IMR-90 (cell line): ENCODE measurements at regions not wholly inside any gene's neighbourhood (a gene's known extent, or its start where the extent isn't known, plus 50 kb on each side); places are given as distances from the start of the nearest gene placed in this dataset.

ENCODE experiments used
- ATAC-seq: fragments of 200-7000 bp; cut with Tn5 transposase; 2 replicates; pipeline ENCODE4 v1.9.1; 2020; ENCODE audit warnings: low read depth, mild to moderate bottlenecking, moderate library complexity
- BruUV-seq: library from RNA; stranded (reverse); fragments of 400-500 nt; replicated peaks from 2 replicates; lab custom pipeline; 2021; lab: Mats Ljungman, UMichigan
- CTCF ChIA-PET: fragments of 300-600 bp; formaldehyde crosslinking; extraction: SDS; loops from one replicate; lab custom pipeline; 2021; ENCODE audit warnings: antibody characterized with exemption; lab: Yijun Ruan, JAX
- POLR2A ChIA-PET: fragments of 300-600 bp; sonication (Branson Sonifier 250); formaldehyde crosslinking; loops from one replicate; lab custom pipeline; 2022; ENCODE audit warnings: antibody characterized with exemption; ENCODE audit not compliant: unreplicated experiment; lab: Charles Lee
- DNase-seq: peaks from one replicate; pipeline ENCODE4 v3.0.0; 2013
- H2AFZ ChIP-seq: replicated peaks from 2 replicates; pipeline ENCODE3; 2013; ENCODE audit warnings: low read length, mild to moderate bottlenecking; ENCODE audit not compliant: poor library complexity
- H2AK5ac ChIP-seq: 2 replicates; pipeline ENCODE4 v1.6.1; 2013; ENCODE audit warnings: low read depth, low read length, inconsistent platforms
- H2AK9ac ChIP-seq: replicated peaks from 2 replicates; pipeline ENCODE3; 2013; ENCODE audit warnings: mild to moderate bottlenecking, low read depth, low read length, moderate library complexity; ENCODE audit not compliant: poor library complexity
- H2BK120ac ChIP-seq: 2 replicates; pipeline ENCODE4 v1.6.1; 2013; ENCODE audit warnings: low read depth, low read length, inconsistent platforms
- H2BK15ac ChIP-seq: 3 replicates; pipeline ENCODE4 v1.6.1; 2013; ENCODE audit warnings: low read depth, low read length, inconsistent platforms
- H2BK20ac ChIP-seq: 2 replicates; pipeline ENCODE4 v1.6.1; 2013; ENCODE audit warnings: low read depth, mild to moderate bottlenecking, inconsistent platforms, low read length, moderate library complexity
- H2BK5ac ChIP-seq: 2 replicates; pipeline ENCODE4 v1.6.1; 2013; ENCODE audit warnings: mild to moderate bottlenecking, low read depth, low read length, inconsistent platforms; ENCODE audit not compliant: poor library complexity, severe bottlenecking
- H3K14ac ChIP-seq: replicated peaks from 2 replicates; pipeline ENCODE4 v1.6.1; 2013; ENCODE audit warnings: low read depth, low read length, inconsistent platforms
- H3K18ac ChIP-seq: 2 replicates; pipeline ENCODE4 v1.6.1; 2013; ENCODE audit warnings: low read depth, low read length, control low read depth
- H3K23ac ChIP-seq: 2 replicates; pipeline ENCODE4 v1.6.1; 2013; ENCODE audit warnings: low read depth, low read length, inconsistent platforms
- H3K27ac ChIP-seq: 2 replicates; pipeline ENCODE4 v1.5.1; 2013; ENCODE audit warnings: mild to moderate bottlenecking, control low read depth, low read length; ENCODE audit not compliant: insufficient read depth
- H3K27me3 ChIP-seq: 2 replicates; pipeline ENCODE4 v1.6.1; 2013; ENCODE audit warnings: low read length; ENCODE audit not compliant: control insufficient read depth, insufficient read depth
- H3K36me3 ChIP-seq: 2 replicates; pipeline ENCODE4 v1.6.1; 2013; ENCODE audit warnings: low read length, mixed read lengths; ENCODE audit not compliant: control insufficient read depth, insufficient read depth
- H3K4ac ChIP-seq: 2 replicates; pipeline ENCODE4 v1.6.1; 2013; ENCODE audit warnings: low read depth, low read length, inconsistent platforms
- H3K4me1 ChIP-seq: 2 replicates; pipeline ENCODE4 v1.6.1; 2013; ENCODE audit warnings: low read length, mixed read lengths; ENCODE audit not compliant: control insufficient read depth, insufficient read depth
- H3K4me2 ChIP-seq: 2 replicates; pipeline ENCODE4 v1.6.1; 2013; ENCODE audit warnings: low read depth, mild to moderate bottlenecking, control low read depth, low read length, moderate library complexity
- H3K4me3 ChIP-seq: 2 replicates; pipeline ENCODE4 v1.5.1; 2013; ENCODE audit warnings: low read depth, mild to moderate bottlenecking, control low read depth, low read length, moderate library complexity; ENCODE audit not compliant: insufficient read depth
- H3K56ac ChIP-seq: 2 replicates; pipeline ENCODE4 v1.6.1; 2013; ENCODE audit warnings: low read length, inconsistent platforms; ENCODE audit not compliant: insufficient read depth; ENCODE audit errors: extremely low read depth
- H3K79me1 ChIP-seq, 2 experiments: 2 replicates each; pipeline ENCODE4 v1.6.1; 2013; ENCODE audit warnings: low read length in 2 of 2, inconsistent platforms in 1 of 2, low read depth in 1 of 2
- H3K9ac ChIP-seq: 2 replicates; pipeline ENCODE4 v1.6.1; 2013; ENCODE audit warnings: low read depth, low read length, control low read depth
- H3K9me1 ChIP-seq: 2 replicates; pipeline ENCODE4 v1.6.1; 2013; ENCODE audit warnings: low read length, inconsistent platforms; ENCODE audit not compliant: insufficient read depth
- H3K9me3 ChIP-seq: 2 replicates; pipeline ENCODE4 v1.6.1; 2013; ENCODE audit warnings: low read length; ENCODE audit not compliant: control insufficient read depth, insufficient read depth
- H4K20me1 ChIP-seq: 2 replicates; pipeline ENCODE4 v1.6.1; 2013; ENCODE audit warnings: low read length, inconsistent platforms; ENCODE audit not compliant: insufficient read depth
- H4K5ac ChIP-seq: 2 replicates; pipeline ENCODE4 v1.6.1; 2013; ENCODE audit warnings: mild to moderate bottlenecking, low read depth, low read length, control low read depth
- H4K8ac ChIP-seq, 2 experiments: 2 replicates each; pipeline ENCODE4 v1.6.1; 2013; ENCODE audit warnings: low read depth in 2 of 2, low read length in 2 of 2, control low read depth in 1 of 2, inconsistent platforms in 1 of 2
- H4K91ac ChIP-seq: 2 replicates; pipeline ENCODE4 v1.6.1; 2013; ENCODE audit warnings: low read depth, low read length, inconsistent platforms; ENCODE audit not compliant: insufficient read depth
- BHLHE40 ChIP-seq: fragments of 150-350 bp; IDR thresholded peaks from 2 replicates; pipeline ENCODE4 v1.6.1; 2016; ENCODE audit warnings: mild to moderate bottlenecking, low read depth, low read length
- CEBPB ChIP-seq: IDR thresholded peaks from 2 replicates; pipeline ENCODE4 v1.6.1; 2012; ENCODE audit warnings: low read depth, low read length, improper control_type of control experiment
- POLR2A ChIP-seq: IDR thresholded peaks from 2 replicates; pipeline ENCODE4 v1.6.1; 2012; ENCODE audit warnings: mild to moderate bottlenecking, low read depth, low read length
- WGBS, 2 experiments: methylation state at CpG; one replicate each; pipeline versions ENCODE4 v1.1.5 to v1.1.7; 2013; ENCODE audit warnings: missing lambda C conversion rate in 2 of 2; ENCODE audit not compliant: insufficient read length in 1 of 2; ENCODE audit errors: extremely low coverage in 2 of 2; 5-methylcytosine and 5-hydroxymethylcytosine counted together
- dilution Hi-C: fragments of 300-500 bp; cut with HindIII; formaldehyde crosslinking; loops from one replicate; pipeline ENCODE4 v1.14.3; 2018; ENCODE audit warnings: low sequenced_read_pairs; ENCODE audit not compliant: unreplicated experiment
- in situ Hi-C: fragments of 300-500 bp; cut with MboI; formaldehyde crosslinking; loops from 3 replicates; pipeline ENCODE4 v1.14.3; 2019; ENCODE audit warnings: low sequenced_read_pairs, inconsistent platforms, mixed read lengths
- intact Hi-C: fragments of 100-400 bp; cut with micrococcal nuclease; formaldehyde crosslinking; loops from 2 replicates; pipeline ENCODE4 v1.10.0; 2022

GRCh38 chr4:101689220-101689619 is 101.3 kb upstream of the BANK1 start:
- DNase-seq = no peak
- Histone ChIP-seq H3K27me3 (no peaks in the 10 kb centered on the region; the same call in 1 of the 2 replicates), H3K4me3 (no peak overlapping the region), H3K4me2 (no peak overlapping the region), H4K20me1 (no peaks in the 10 kb centered on the region), H3K27ac (no peak overlapping the region), H2AFZ (no peak overlapping the region), H3K56ac (no peak overlapping the region), H3K9me1 (no peaks in the 10 kb centered on the region), H3K4me1 (no peaks in the 10 kb centered on the region), H3K18ac (no peak overlapping the region), H2BK15ac (no peak overlapping the region), H4K5ac (no peak overlapping the region), H3K79me1 (no peaks in the 10 kb centered on the region), H3K9ac (no peak overlapping the region), H3K23ac (no peak overlapping the region), H3K4ac (no peak overlapping the region), H3K9me3 (no peaks in the 10 kb centered on the region), H2AK9ac (no peak overlapping the region), H2BK20ac (no peak overlapping the region), H4K91ac (no peak overlapping the region), H2BK5ac (no peak overlapping the region), H4K8ac (no peak overlapping the region), H3K14ac (no peak overlapping the region), H2BK120ac (no peak overlapping the region), H3K36me3 (no peaks in the 10 kb centered on the region), H2AK5ac (no peak overlapping the region)
- in situ Hi-C loops (no loop called here), intact Hi-C loops (no loop called here), dilution Hi-C loops (no loop called here)
- CTCF ChIA-PET = interaction anchor here (1.3 kb wide), 1 partner anchor 16 kb away, joined by 10 read pairs; no protein-coding TSS in a partner anchor
- WGBS, 2 experiments = no CpG with 5 or more reads among the region's 1 CpG
- no TSS peak for BruUV-seq
- POLR2A ChIA-PET = no interaction called here
- no peak for TF ChIP-seq CEBPB
- no peak for TF ChIP-seq POLR2A
- TF ChIP-seq BHLHE40 = no peak
- ATAC-seq = no peak
